ENCODE measurements at regions not wholly inside any gene's neighbourhood (a gene's known extent, or its start where the extent isn't known, plus 50 kb on each side); places are given as distances from the start of the nearest gene placed in this dataset.

DNA sequence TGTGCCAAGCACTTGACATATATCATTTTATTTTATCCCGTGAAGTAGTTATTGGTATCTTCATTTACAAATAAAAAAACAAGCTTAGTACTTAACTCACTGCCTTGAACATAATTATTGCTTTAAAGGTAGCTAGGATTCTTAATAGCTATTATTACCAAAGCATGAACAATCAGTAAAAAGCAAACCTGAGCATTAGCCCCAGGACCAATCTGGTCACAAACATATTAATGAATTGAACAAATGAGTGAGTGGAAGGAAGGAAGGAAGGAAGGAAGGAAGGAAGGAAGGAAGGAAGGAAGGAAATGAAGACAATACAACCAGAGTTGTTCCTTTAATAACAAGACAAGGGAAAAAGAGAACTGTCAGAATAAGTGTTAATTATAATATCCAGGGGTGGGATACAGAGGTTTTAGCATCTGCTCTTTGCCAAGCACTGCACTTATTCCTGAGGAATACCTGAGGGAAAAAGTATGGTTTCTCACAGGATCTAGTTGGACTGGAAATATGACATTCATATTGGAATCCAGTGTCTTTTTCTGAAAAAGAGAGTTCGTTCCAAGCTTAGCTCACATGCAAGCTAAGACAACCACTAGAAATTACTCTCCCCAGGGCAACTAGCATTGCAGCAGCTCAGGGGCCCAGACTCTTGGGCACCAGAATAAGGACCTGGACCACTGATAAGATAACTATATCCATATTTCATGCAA, 172.9 kb upstream of the MGMT start:
- Histone ChIP-seq H2AFZ (no peak overlapping the region), H3K27ac (no peak overlapping the region), H3K27me3 (ENCODE audit: control insufficient read depth, insufficient read depth, low read length) (no peaks in the 10 kb centered on the region), H3K9ac (no peak overlapping the region), H3K9me3 (ENCODE audit: control insufficient read depth, low read length) (no peaks in the 10 kb centered on the region), H3K79me2 (no peaks in the 10 kb centered on the region), H3K4me1 (no peaks in the 10 kb centered on the region), H3K36me3 (ENCODE audit: control insufficient read depth, insufficient read depth, low read length) (no peaks in the 10 kb centered on the region), H3K4me2 (ENCODE audit: low read length) (no peak overlapping the region), H3K4me3 (ENCODE audit: low read depth, low read length) (no peak overlapping the region)
- TF ChIP-seq, protein P1, sequence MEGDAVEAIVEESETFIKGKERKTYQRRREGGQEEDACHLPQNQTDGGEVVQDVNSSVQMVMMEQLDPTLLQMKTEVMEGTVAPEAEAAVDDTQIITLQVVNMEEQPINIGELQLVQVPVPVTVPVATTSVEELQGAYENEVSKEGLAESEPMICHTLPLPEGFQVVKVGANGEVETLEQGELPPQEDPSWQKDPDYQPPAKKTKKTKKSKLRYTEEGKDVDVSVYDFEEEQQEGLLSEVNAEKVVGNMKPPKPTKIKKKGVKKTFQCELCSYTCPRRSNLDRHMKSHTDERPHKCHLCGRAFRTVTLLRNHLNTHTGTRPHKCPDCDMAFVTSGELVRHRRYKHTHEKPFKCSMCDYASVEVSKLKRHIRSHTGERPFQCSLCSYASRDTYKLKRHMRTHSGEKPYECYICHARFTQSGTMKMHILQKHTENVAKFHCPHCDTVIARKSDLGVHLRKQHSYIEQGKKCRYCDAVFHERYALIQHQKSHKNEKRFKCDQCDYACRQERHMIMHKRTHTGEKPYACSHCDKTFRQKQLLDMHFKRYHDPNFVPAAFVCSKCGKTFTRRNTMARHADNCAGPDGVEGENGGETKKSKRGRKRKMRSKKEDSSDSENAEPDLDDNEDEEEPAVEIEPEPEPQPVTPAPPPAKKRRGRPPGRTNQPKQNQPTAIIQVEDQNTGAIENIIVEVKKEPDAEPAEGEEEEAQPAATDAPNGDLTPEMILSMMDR (IDR thresholded peaks at IDR 0.05), result no peak

DNA sequence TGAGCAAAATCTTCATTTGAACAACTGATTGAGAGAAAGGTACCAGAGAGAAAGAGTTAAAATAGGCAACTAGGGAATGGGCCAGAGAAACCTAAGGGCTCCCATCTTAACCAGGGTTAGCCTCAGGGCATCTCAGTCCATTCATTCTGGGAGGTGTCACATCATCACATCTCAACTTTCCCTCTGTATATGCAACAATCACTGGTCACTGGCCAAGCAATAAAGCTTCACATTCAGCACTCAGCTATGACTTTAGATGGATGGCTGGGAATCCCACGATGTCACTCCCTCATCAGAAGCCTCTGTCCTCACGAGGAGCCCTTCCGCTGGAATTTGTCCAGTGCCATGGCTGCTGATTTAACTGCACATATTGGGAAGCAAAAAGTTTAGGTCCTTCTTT, 172.1 kb upstream of the MGMT start:
- H3K4me1 ChIP-seq, result no peaks in the 10 kb centered on the region
- H3K4me3 ChIP-seq (ENCODE audit: low read depth, low read length), result no peak overlapping the region
- H3K79me2 ChIP-seq, result no peaks in the 10 kb centered on the region
- H3K9me3 ChIP-seq (ENCODE audit: control insufficient read depth, low read length), result no peaks in the 10 kb centered on the region
- TF ChIP-seq, protein P1 (IDR thresholded peaks at IDR 0.05), result no peak
- no peak overlapping the region for H3K27ac ChIP-seq
- no peaks in the 10 kb centered on the region for H3K27me3 ChIP-seq (ENCODE audit: control insufficient read depth, insufficient read depth, low read length)
- H2AFZ ChIP-seq, result no peak overlapping the region
- no peak overlapping the region for H3K9ac ChIP-seq
- H3K36me3 ChIP-seq (ENCODE audit: control insufficient read depth, insufficient read depth, low read length), result no peaks in the 10 kb centered on the region
- H3K4me2 ChIP-seq (ENCODE audit: low read length), result no peak overlapping the region

- H3K27ac ChIP-seq, result no peak overlapping the region
- no peaks in the 10 kb centered on the region for H3K36me3 ChIP-seq (ENCODE audit: control insufficient read depth, insufficient read depth, low read length)
- TF ChIP-seq, protein P1 (IDR thresholded peaks at IDR 0.05), result no peak
- no peak overlapping the region for H2AFZ ChIP-seq
- H3K4me2 ChIP-seq (ENCODE audit: low read length), result no peak overlapping the region
- H3K79me2 ChIP-seq, result no peaks in the 10 kb centered on the region
- no peak overlapping the region for H3K4me3 ChIP-seq (ENCODE audit: low read depth, low read length)
- no peak overlapping the region for H3K9ac ChIP-seq
- H3K27me3 ChIP-seq (ENCODE audit: control insufficient read depth, insufficient read depth, low read length), result no peaks in the 10 kb centered on the region
- H3K9me3 ChIP-seq (ENCODE audit: control insufficient read depth, low read length), result no peaks in the 10 kb centered on the region
- no peaks in the 10 kb centered on the region for H3K4me1 ChIP-seq
These were observed 162.0 kb upstream of the MGMT start for GRCh38 chr10:129305046-129305445.

GRCh38 chr10:129307141-129307540, 159.9 kb upstream of the MGMT start:
- H3K4me2 ChIP-seq (ENCODE audit: low read length), result no peak overlapping the region
- no peak overlapping the region for H2AFZ ChIP-seq
- TF ChIP-seq, protein P1 (IDR thresholded peaks at IDR 0.05), result no peak

DNA sequence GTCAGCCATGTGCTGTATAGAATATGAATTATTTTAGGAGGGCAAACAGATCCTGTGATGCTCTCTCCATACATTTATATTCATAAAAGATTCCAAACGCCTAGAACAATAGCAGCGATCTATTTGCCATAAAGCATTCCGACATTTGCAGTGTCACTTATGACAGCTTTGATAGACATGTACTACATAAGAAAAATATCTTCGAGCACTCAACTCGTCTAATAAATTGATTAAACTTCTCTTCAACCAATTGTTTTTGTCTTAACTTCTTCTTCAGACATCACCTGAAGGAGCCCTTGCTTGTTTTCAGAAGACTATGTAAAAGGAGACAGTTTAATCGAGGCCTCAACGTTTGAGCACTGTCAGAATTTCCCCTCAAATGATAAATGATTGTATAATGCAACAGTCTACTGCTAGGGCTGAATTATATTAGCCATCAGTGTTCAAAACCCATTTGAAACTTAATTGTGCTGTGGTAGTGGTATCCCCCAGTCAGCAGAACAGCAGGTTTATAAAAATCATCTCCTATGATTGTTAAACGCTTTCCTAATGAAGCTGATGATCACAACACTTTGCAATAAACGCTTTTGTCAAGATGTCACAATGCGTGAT, 158.0 kb upstream of the MGMT start:
- no peaks in the 10 kb centered on the region for H3K79me2 ChIP-seq
- H3K9ac ChIP-seq, result no peak overlapping the region
- H3K4me1 ChIP-seq, result no peaks in the 10 kb centered on the region
- no peaks in the 10 kb centered on the region for H3K36me3 ChIP-seq (ENCODE audit: control insufficient read depth, insufficient read depth, low read length)
- no peak overlapping the region for H2AFZ ChIP-seq
- no peak overlapping the region for H3K4me2 ChIP-seq (ENCODE audit: low read length)
- no peaks in the 10 kb centered on the region for H3K27me3 ChIP-seq (ENCODE audit: control insufficient read depth, insufficient read depth, low read length)
- no peaks in the 10 kb centered on the region for H3K9me3 ChIP-seq (ENCODE audit: control insufficient read depth, low read length)
- TF ChIP-seq, protein P1 (IDR thresholded peaks at IDR 0.05), result no peak
- no peak overlapping the region for H3K27ac ChIP-seq
- H3K4me3 ChIP-seq (ENCODE audit: low read depth, low read length), result no peak overlapping the region

More at GRCh38 chr10:129307141-129307540, 159.9 kb upstream of the MGMT start:
- no peak overlapping the region for H3K4me3 ChIP-seq (ENCODE audit: low read depth, low read length)
- H3K27me3 ChIP-seq (ENCODE audit: control insufficient read depth, insufficient read depth, low read length), result no peaks in the 10 kb centered on the region
- no peaks in the 10 kb centered on the region for H3K79me2 ChIP-seq
- no peak overlapping the region for H3K27ac ChIP-seq
- H3K4me1 ChIP-seq, result no peaks in the 10 kb centered on the region
- no peaks in the 10 kb centered on the region for H3K36me3 ChIP-seq (ENCODE audit: control insufficient read depth, insufficient read depth, low read length)
- no peak overlapping the region for H3K9ac ChIP-seq
- no peaks in the 10 kb centered on the region for H3K9me3 ChIP-seq (ENCODE audit: control insufficient read depth, low read length)

Data from parathyroid adenoma (tissue), 2 donors.